IPS DF 4.7 (cell line): ENCODE measurements at regions not wholly inside any gene's neighbourhood (a gene's known extent, or its start where the extent isn't known, plus 50 kb on each side); places are given as distances from the start of the nearest gene placed in this dataset.

Experiments
- DNase-seq: peaks from one replicate; pipeline ENCODE4 v3.0.0-alpha.2; 2013; ENCODE audit warnings: low spot score; ENCODE audit errors: extremely low read depth

- DNase-seq, result no peak
These were observed 248.1 kb downstream of the CTTN start for GRCh38 chr11:70646272-70647049.

GRCh38 chr11:70647188-70648166 lies 249.1 kb downstream of the CTTN start:
- DNase-seq, result no peak

GRCh38 chr11:70650075-70650909 lies 252.0 kb downstream of the CTTN start:
- no peak for DNase-seq

GRCh38 chr11:70651031-70651430 lies 252.7 kb downstream of the CTTN start:
- DNase-seq, result no peak

DNA sequence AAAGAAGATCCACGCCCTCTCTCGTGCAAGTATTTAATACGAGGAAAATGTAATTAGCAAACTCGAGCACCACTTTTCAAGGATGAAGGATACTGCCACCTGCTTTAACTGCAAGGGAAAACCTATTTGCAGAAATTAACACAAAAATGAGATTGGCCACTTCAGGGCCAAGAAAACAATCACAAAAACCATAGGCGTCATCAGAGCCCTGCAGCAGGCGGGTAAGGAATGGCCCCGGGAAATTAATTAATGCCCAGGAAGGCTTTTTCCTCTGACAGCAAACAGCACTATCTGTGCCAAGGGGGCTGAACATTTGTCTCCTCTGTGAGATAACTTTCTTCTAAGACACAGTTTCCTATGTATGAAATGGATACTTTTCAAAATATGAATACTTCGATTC lies 255.7 kb downstream of the CTTN start:
- DNase-seq, result no peak

- no peak for DNase-seq
These were observed 257.5 kb downstream of the CTTN start for GRCh38 chr11:70655816-70656215.

DNA sequence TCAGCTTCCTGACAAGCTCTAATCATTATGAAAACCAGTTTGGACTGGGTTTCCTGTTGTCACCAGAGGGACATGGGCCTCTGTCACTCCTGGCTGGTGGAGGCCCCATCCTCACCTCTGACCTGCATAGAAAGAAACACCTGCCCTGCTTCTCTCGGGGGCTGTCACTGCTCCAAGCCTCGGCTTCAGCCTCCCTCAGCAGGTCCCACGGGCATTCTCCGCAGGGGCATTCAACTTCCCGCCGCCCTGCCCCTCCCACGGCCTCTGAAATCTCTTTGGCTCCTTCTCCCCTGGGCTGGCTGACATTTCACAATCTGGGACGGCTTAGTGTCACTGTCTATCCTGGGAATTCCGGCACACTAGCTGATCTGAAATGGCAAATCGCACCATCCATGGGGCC lies 257.9 kb downstream of the CTTN start:
- no peak for DNase-seq

GRCh38 chr11:70660059-70660888 lies 261.9 kb downstream of the CTTN start:
- DNase-seq, result no peak

DNA sequence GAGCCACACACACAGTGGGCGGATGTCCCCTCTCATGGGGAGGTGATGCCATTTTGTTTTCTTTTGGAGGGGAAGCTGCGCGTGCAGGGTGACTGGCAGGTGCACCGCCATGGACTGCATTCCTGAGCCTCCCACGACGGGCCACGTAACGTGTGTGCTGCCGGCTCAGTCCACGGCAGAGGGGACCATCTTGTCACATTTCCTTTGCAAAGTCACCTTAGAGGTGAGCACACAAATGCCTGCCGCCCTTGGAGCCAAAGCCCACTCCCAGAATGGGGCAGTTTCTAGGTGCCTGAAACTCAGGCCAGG lies 262.5 kb downstream of the CTTN start:
- no peak for DNase-seq

DNA sequence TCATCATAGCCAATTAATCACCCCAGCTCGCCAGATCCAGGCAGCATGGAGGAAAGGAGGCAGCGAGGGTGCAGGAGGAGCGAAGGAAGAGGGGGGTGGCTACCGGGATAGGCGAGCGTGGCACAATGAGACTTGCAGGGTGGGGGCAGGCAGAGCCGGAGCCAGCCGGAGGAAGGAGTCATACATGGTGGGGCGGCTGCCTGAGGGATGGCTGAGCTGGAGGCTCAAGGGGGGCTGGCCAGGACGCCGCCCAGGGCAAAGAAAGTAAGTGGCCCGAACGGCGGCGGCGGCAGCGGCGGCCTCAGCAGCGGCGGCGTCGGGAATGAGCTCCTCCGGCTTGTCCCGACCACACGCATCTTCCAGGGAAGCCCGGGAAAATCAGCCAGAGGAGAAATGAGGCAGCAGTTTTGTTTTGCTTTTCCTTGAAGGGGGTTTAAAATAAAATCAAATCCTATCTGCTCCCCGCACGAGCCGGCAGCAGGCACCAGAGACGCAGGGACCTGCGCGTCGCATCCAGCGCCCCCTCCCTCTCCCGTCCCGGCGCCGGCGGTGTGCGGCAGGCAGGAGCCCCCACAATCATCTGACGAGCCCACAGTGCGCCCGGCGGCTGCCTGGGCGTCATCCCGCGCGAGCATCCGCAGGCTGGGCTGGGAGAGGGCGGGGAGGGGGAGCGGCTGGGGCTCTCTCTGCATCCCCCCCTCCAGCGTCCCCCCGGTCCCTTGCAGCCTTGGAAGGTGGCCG lies 263.6 kb downstream of the CTTN start:
- no peak for DNase-seq

DNA sequence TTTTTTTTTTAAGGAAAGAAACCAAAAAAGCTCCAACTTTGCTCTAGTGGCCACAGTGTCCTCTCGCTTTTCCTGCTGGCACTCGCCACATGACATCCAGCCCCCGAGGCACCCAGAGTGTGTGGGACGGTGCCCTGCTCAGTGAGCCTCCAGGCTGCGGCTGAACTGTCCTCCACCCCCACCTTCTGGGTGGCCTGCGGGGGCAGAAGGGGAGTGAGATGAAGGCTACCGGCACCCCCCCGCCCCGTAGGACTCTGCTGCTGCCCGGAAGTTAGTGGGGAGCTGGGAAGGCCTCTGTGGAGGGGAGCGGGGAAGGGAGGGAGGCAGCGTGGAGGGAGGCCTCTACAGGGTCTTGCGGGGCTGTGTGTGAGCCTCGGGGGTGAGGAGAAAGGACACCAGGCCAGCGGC lies 264.4 kb downstream of the CTTN start:
- no peak for DNase-seq

- DNase-seq, result no peak
These were observed 265.5 kb downstream of the CTTN start for GRCh38 chr11:70663815-70664214.

- no peak for DNase-seq
These were observed 268.0 kb downstream of the CTTN start for GRCh38 chr11:70666311-70666710.

- no peak for DNase-seq
These were observed 269.4 kb downstream of the CTTN start for GRCh38 chr11:70667767-70668166.

DNA sequence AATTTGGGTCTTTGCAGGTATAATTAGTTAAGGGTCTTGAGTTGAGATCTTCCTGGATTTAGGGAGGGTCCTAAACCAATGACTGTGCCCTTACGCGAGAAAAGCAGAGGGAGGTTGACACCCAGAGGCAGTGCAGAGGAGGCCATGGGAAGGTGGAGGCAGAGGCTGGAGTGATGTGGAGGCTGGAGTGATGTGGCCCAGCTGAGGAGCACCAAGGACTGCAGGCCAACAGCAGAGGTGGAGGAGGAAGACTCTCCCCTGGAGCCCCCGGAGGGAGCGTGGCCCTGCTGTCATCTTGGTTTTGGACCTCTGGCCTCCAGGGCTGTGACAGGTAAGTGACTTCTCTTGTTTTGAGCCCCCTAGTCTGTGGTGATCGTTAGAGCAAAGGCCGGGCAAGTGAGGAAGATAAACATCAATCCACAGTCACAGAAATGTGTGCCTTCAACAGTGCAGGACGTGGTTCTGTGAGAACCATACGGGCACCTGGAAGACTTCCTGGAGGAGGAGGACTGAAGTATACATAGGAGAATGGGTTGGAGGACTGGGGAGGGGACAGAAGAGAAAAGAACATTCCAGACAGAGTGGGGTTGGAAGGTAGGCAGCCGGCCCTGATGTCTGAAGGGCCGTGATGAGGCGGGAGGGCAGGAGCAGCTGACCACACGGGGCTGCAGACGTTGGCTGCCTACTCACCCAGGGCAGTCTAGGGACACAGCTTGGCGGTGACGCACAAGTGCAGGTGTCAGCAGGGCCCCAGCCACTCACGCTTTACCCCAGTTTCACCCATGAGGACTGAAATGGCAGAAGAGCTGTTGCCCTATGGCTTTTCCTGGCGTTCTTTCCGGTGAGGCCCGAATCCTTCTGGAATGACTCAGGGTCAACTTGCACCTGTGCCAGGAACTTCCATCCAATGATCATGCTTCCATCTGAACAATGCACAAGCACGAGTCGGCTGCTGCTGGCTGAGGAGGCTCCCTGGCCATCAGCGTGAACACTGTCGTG lies 270.2 kb downstream of the CTTN start:
- no peak for DNase-seq

GRCh38 chr11:70669281-70669680 lies 271.0 kb downstream of the CTTN start:
- DNase-seq, result no peak

- DNase-seq, result no peak
These were observed 271.7 kb downstream of the CTTN start for GRCh38 chr11:70669871-70670675.

GRCh38 chr11:70670676-70671034 lies 272.3 kb downstream of the CTTN start:
- DNase-seq, result no peak
